HG02798 (cell line): ENCODE measurements at regions not wholly inside any gene's neighbourhood (a gene's known extent, or its start where the extent isn't known, plus 50 kb on each side); places are given as distances from the start of the nearest gene placed in this dataset.
"Not testable (repeated sequence)": the region's sequence is repeated elsewhere in the genome, so short reads cannot be mapped to it uniquely, and the experiment has no call there.

Source experiments
- ATAC-seq: cut with Tn5 transposase; IDR thresholded peaks from one replicate; pipeline ENCODE4 v1.9.1; 2021; ENCODE audit warnings: mild to moderate bottlenecking; ENCODE audit not compliant: unreplicated experiment, poor library complexity

DNA sequence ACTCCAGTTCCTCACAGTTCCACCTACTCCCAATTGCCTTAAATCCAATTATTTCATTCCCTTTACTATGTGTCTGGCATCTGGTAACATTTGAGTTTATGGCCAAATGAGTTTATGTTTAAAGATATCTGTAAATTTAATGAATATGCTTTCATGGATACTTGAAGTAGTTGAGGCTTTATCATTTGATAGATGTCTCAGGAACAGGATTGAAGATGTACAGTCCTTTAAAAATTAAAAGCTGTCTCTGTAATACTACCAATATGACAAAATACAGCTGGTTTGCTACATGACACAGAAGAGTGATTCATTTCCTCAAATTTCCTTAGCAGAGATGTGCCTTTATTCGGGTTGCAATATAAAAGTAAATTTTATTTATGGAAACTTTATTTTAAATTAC lies 2326.0 kb upstream of the ACO1 start:
- ATAC-seq = no peak

DNA sequence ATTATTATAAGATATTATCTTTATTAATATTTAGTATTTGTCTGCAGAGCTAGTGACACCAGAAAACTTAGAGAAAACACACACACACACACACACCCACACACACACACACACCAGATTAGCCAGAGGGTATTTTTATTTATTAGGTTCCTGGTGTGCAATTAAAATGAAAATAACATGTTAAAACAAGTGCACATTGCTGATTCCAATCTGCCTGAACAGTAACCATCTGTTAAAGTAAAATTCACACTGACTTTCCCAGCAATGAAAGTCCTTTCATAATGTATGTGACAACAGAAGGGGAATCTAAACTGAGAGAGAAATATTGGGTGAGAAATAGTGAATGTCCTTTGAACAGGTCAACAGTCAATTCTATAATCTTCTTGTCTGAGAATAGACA lies 2323.5 kb upstream of the ACO1 start:
- no peak for ATAC-seq

DNA sequence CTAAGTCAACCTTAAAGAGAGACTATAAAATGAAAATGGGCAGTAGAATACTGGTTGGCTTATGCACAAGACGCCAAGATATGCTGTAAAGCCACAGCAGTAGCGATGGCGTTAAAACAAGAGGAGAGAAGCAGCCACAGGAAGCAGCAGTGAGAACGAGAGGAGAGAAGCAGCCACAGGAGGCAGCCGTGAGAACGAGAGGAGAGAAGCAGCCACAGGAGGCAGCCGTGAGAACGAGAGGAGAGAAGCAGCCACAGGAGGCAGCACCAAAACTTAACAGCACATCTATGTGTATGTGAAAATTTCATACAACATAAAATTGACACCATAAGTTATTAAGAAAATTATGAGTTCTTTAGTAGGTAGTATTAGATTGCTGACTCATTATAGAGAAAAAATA lies 2318.6 kb upstream of the ACO1 start:
- no peak for ATAC-seq

DNA sequence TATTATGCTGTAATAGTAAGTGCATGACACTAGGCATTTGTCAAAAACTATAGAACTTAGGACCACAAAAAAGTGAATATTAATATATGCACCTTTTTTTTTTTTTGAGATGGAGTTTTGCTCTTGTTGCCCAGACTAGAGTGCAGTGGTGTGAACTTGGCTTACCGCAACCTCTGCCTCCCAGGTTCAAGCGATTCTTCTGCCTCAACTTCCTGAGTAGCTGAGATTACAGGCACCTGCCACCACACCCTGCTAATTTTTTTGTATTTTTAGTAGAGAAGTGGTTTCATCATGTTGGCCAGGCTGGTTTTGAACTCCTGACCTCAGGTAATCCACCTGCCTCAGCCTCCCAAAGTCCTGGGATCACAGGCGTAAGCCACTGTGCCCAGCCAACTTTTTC lies 2315.2 kb upstream of the ACO1 start:
- not testable (repeated sequence) for ATAC-seq

DNA sequence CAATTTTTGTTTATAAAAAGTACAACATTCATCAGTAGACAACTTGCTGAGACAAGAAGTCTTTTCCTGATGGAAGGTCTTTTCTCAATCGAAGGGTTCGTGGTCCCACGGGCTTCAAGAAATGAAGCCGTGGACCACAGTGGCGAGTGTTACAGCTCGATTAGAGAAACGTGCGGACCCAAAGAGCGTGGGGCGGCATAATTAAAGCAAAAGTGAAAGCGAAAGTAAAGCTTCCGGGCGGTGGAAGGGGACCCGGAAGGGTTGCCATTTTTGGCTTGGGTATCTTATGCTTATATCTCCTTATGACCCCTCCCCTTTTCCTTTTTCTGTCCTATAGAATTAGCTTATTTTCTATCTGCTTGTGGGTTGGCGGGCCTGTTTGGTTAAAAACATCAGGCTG lies 2309.4 kb upstream of the ACO1 start:
- no peak for ATAC-seq

DNA sequence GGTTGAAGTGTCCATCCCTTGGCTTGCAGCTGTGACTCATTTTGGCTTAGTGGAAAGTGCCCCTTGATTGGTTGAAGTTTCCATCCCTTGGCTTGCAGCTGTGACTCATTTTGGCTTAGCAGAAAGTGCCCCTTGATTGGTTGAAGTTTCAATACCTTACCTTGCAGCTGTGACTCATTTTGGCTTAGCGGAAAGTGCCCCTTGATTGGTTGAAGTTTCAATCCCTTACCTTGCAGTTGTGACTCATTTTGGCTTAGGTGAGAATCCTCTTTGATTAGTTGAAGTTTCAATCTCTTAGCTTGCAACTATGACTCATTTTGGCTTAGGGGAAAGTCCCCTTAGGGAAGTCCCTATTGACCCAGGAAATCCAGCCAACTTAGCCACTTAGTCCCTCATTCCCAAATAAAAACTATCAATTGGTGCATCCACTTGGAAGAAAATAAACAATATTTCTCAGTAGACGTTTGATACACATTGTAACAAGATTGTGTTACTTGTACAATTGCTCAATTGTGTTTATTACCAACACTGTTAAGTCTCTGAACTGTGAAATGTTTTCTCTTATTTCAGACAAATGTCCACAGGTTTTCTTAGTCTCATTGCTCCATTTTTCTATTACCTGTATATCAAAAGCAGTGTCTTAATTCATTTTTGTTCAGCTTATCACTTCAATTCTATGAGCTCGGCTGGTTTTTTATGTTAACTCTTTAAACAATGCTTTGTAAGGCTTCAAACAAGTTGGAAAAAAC lies 2308.8 kb upstream of the ACO1 start:
- peak; percentile 85 for ATAC-seq

DNA sequence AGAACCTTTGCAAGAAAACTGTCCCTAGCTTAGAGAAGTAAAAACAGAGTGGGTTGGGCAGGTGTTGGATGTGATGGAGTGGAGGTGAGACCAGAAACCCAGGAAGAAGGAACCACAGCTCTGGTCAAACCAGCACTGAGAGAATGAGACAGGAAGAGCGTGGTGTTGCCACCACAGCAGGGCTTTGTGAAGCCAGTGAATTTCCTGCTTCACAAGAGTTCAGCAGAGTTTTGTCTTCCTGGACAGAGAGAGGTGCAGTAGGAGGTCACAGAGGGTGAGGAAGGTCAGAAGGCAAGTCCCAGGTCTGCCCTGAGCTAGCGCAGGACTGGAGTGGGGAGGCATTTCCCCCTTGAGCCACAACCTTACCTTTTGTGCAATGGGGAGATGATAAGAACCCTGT lies 2306.2 kb upstream of the ACO1 start:
- peak; percentile 39 for ATAC-seq

DNA sequence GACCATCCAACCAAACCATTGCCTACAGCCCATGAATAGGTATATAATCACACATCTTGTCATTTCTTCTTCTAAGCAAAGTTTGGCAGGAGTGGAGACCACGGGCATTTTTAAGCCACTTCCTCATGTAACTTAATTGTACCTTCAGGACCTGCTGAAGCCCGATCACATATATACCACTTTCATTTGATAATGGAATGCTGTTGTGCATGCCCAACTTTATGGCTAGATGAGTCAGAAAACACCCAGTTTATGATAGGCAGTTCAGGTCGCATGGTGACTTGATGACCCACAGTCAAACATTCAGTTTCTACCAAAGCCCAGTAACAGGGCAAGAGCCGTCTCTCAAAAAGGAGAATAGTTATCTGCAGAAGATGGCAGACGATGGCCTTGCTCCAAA lies 2295.0 kb upstream of the ACO1 start:
- no peak for ATAC-seq

DNA sequence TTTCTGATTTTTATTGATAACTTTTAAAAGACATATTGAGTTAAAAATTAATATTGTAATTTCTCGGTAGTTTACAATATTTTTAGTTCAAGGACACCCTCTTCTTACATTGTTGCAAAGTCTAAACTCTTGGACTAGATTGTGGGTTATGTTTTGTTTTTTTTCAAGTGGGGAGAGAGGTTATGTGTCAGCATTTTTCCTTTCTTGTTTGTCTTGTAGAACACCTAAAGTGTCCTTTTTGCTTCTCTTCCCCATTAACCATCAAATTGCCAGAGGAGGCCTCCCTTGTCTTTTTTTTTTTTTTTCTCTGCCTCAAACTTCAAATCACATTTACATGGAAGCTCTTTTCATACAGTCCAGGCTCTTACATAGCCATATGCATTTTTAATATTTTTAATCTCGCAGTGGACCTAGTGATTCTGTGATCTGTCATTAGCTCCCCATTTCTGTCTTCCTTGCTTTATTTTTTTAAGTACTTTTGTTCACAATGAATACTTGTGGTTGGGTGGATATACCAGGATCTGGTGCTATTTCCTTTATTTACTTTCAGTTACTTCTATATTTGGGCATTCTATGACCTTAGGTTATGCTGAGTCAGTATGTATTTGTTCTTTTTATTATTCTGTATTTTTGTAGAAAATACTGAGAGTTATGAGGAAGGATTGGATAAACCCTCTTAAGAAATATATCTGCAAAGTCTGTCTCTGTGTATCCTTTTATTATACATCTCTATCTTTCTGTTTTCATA lies 2280.6 kb upstream of the ACO1 start:
- ATAC-seq = no peak

DNA sequence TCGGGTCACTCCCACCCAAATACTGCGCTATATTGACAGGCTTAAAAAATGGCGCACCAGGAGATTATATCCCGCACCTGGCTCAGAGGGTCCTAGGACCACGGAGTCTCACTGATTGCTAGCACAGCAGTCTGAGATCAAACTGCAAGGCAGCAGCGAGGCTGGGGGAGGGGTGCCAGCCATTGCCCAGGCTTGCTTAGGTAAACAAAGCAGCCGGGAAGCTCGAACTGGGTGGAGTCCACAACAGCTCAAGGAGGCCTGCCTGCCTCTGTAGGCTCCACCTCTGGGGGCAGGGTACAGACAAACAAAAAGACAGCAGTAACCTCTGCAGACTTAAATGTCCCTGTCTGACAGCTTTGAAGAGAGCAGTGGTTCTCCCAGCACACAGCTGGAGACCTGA lies 2277.3 kb upstream of the ACO1 start:
- ATAC-seq = not testable (repeated sequence)

DNA sequence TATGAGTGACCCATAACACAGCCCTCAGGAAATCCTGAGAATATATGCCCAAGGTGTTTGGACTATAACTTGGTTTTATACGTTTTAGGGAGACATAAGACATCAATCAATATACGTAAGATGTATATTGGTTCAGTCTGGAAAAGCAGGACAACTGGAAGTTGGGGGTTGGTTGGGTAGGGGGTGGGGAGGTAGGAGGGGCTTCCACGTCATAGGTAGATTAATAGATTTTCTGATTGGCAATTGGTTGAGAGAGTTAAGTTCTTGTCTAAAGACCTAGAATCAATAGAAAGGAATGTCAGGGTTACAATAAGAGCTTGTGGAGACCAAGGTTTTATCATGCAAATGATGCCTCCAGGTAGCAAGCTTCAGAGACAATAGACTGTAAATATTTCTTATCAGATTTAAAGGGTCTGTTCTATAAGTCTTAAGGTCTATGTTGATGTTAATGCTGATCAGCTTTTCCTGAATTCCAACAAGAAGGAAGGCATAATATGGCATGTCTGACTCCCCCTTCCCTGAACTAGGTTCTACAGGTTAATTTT lies 2267.7 kb upstream of the ACO1 start:
- ATAC-seq = no peak

DNA sequence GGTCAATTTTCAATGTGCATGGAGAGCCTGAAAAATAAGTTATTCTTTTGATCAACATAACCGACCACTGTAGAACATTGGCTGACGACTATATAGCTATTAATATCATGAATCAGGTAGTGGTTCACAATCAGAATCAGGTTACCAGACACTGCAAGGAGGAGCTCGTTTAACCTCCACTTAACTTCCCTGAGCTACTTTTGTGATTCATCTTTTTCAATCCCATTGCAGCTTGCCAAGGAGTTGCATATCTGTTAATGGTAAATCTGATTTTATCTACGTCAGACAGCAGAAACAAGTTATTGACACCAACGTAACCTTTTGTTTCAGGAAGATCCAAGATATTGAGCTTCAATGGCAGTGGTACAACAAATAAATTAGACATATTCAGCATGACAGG lies 2263.8 kb upstream of the ACO1 start:
- no peak for ATAC-seq

DNA sequence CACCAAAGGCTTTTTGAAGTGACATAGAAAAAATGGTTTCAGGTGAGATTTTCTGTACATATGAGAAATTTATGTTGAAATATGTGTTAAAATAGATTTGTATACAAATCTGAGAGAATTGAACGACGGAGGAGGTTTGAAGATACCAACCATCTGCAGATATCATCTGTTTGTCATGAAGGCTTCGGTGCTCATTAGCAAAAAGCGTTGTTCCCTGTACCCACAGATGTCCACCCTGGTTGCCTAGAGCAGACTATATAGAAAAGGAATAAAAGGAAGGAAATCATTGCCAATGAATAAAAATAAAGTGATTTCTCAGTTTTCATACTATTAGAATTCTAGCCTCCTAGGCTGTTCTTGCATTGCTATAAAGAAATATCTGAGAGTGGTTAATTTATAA lies 2262.8 kb upstream of the ACO1 start:
- no peak for ATAC-seq

DNA sequence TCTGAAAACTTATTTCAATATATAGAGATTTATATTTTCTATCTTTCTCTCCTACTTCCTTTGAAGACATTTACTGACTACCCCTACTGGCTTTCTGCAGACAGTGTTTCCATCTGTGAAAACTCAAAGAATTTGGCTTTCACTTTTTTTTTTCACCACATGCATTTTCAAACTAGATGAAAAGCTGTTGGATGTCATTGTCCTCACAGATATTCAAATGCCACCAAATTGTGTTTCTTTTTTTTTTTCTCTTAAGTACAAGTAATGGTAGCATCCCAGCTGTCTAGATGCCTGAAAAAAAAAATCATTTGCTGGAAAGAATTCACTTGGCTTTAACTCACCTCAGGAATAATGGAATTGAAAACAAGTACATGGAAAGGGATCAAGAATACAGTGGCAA lies 2258.6 kb upstream of the ACO1 start:
- no peak for ATAC-seq

DNA sequence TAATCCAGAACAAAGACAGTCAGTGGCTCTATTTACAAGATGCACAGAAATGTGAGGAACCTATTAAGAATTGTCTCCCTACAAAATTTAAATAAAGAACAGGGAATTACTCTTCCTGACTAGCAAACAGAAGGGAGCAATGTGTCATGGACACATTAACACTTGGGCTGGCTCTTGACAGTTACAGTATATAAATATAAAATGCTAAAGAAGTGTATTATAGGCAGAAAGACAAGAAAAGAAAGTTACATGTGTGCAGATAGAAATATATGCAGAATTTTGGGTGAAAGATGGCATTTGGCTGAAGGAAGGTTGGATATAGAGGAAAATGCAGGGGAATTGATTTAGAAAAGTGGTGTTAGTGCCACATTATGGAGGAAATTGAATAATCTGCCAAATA lies 2257.1 kb upstream of the ACO1 start:
- no peak for ATAC-seq

DNA sequence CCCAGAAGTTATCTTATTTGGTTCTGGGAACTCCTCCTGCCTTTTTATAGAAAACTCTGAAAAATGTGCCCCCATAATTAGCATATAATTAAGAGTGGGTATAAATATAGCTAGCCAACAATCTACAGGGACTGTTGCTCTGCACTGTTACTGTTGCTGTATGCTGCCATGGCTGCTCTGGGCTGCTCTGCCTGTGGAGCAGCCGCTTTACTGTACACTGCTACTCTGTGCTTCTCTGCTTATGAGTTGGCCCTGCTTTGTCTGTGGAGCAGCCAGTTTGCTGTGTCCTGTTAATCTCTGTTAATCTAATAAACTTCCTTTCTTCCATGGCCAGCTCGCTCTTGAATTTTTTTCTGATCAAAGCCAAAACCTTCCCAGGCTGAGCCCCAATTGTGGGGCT lies 2244.0 kb upstream of the ACO1 start:
- ATAC-seq = no peak

DNA sequence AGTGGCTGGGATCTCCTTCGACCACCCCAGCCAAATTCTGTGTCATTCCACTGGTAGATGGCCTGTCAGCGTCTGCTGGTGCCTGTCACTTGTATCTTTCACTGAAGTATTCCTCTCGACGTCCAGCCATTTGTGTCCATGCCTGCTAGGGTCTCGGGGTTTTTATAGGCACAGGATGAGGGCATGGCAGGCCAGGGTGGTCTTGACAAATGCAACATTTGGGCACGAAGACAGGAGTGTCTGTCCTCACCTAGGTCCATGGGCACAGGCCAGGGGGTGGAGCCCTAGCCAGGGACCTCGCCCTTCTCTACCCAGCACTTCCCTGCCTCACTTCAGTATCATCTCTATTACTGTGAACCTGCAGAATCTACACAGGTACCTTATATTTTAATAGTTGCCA lies 2223.9 kb upstream of the ACO1 start:
- no peak for ATAC-seq

DNA sequence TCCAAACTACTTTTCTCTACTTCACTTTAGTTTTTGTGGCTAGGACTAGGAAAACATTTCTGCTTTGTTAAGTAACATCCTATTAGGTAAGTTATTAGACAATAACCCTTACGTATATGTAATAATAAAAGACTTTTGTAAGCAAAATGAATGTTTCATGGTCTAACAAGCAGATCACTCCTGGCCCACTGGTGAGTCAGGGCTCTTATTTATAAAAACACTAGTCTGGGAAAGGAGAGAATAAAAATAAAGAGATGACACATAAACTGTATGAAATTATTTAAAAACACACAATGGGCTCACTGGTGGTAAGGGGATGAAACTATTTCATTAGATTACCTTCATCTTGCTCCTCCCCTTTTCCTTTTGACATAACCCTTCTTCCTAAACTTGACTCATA lies 2212.2 kb upstream of the ACO1 start:
- no peak for ATAC-seq

DNA sequence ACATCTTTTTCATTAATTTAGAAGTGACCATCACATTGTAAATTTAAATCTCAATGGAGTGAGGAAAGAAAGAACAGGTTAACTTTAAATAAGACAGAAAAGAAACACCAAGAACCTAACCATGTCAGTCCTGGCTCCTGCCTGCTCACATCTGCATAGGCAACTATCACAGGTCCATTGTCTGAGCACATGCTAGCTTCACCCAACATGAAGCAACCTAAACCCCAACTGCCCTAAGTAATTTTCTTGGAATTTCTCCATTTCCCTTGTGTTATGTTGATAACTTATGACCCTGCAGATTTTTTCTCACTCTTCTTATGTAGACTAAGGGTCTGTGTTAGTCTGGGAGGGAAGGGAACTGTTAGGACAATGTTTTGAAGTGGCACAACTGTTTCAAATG lies 2205.8 kb upstream of the ACO1 start:
- ATAC-seq = no peak

DNA sequence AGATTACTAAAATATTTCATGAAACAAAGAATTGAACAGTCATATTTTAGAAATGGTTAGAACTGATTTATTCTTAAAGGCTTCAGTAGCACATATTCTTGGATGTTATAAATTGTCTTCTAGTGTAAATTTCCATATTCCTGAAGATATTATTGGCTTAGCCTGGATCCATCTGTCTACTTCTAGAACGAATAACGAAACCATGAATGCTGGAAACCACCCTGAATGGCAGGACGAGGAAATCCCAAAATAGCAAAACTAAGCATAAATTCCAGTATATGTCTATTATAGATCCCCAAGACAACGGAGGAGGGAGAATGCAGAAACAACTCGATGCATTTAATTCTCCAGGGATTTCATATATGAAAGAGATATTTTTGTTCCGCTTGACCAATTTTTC lies 2191.0 kb upstream of the ACO1 start:
- ATAC-seq = no peak

DNA sequence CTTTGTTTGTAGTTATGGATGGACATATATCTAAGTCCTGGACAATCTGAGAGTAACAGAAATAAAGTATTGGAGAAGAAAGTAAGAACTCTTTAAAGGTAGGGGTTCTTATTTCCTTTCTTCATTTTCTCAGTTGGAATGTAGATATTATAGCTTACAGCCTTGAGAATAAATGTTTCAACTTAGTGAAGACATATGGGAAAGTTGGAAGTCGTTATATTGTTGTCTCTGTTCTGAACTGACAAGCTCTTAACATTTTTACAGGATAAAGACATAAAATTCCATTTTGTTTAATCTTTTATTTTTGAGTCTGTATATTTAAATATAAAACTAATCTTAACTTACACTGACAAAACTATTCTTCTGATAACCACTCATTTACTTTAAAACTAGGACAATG lies 2187.5 kb upstream of the ACO1 start:
- no peak for ATAC-seq

DNA sequence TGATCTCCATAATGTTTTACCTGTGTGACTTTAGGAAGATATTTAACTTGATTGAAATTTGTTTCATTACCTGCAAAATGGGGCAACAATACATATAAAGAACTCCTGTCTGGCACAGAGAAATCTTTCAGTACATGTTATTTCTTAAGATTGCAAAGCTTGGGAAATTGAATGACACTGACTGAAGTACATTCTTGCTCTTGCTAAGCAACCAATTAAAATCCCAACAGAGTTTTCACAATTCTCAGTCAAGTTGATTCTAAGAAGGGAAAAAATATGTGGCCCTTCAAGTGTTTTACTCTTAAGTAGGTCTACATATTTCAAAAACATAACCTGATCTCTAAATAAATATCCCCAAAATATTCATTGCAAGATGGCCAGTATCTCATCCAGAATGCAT lies 2187.0 kb upstream of the ACO1 start:
- no peak for ATAC-seq
